ENCODE measurements at regions not wholly inside any gene's neighbourhood (a gene's known extent, or its start where the extent isn't known, plus 50 kb on each side); places are given as distances from the start of the nearest gene placed in this dataset.

- no peak for TF ChIP-seq CTCF (IDR thresholded peaks at IDR 0.05 in 8 of 11, conservative IDR thresholded peaks at IDR 0.05 in 3 of 11)
- TF ChIP-seq POLR2A (IDR thresholded peaks at IDR 0.05), result no peak
- TF ChIP-seq POLR2AphosphoS5 (IDR thresholded peaks at IDR 0.05), result no peak
Measured at GRCh38 chr3:6095006-6095405, 765.9 kb upstream of the GRM7 start.

Measured in spleen (tissue), 7 donors.